ENCODE measurements at regions not wholly inside any gene's neighbourhood (a gene's known extent, or its start where the extent isn't known, plus 50 kb on each side); places are given as distances from the start of the nearest gene placed in this dataset.

DNA sequence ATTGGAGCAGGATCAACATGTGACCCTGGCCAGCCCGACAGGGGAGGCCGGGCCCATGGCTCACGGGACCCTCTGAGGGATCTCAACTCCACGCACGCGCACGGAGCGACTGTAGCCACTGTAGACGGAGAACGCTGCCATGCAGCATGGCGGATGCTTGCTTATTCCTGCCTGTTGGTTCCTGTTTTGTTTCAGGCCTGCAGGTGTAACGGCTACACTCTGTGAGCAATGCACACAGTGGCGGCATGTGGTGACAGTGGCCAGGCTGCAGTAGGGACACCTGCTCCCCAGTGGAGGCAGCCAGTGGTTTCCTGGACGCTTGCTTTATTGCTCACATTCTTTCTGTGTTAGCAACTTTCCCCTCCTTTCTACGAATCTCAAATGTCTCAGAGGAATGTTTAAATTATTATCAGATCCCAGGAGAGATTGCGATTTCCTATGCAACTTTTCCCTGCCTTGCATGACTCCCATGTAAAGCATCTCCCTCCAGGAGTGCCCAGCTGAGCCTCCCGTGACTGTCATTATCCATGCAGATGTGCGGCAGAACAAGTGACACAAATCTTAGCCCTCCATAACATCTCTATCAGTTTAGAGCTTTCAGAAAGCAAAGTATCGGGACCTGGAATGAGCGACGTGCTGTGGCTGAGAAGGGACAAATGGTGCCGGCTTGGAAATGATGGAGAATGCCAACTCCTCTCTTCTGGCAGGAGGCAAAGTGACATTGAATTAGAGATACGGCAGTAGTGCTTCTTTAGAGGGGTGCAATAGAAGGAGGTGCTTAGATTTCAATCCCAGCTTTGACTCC is 209.7 kb downstream of the ASB1 start:
- H3K27ac ChIP-seq (ENCODE audit: low read depth, low read length, poor library complexity, severe bottlenecking): no peak overlapping the region
- ChIA-PET POLR2A (interaction anchor here (0.6 kb wide), 1 partner anchor 17 kb away, joined by 4 read pairs; no protein-coding TSS in a partner anchor), CTCF (ENCODE audit: unreplicated experiment) (no interaction called here)
- no peaks in the 10 kb centered on the region for H3K9me3 ChIP-seq (ENCODE audit: low read length)
- no peaks in the 10 kb centered on the region for H3K9me2 ChIP-seq (ENCODE audit: insufficient read depth, low read length)
- H3K4me3 ChIP-seq (ENCODE audit: low read depth, low read length, poor library complexity, severe bottlenecking): no peak overlapping the region
- H2AFZ ChIP-seq (ENCODE audit: low read length): no peak overlapping the region
- no peaks in the 10 kb centered on the region for H4K20me1 ChIP-seq (ENCODE audit: insufficient read depth, low read length)
- H3K4me2 ChIP-seq (ENCODE audit: low read length): no peak overlapping the region
- DNase-seq (ENCODE audit: low spot score): no peak
- no TSS peak for BruUV-seq (replicated peaks)
- H3K79me2 ChIP-seq (ENCODE audit: insufficient read depth, low read depth, low read length): no peaks in the 10 kb centered on the region
- intact Hi-C loops (cut with micrococcal nuclease; ENCODE audit: unreplicated experiment): no loop called here
- no peaks in the 10 kb centered on the region for H3K4me1 ChIP-seq (ENCODE audit: insufficient read depth, low read length, poor library complexity, severe bottlenecking)
- TF ChIP-seq, protein P1, sequence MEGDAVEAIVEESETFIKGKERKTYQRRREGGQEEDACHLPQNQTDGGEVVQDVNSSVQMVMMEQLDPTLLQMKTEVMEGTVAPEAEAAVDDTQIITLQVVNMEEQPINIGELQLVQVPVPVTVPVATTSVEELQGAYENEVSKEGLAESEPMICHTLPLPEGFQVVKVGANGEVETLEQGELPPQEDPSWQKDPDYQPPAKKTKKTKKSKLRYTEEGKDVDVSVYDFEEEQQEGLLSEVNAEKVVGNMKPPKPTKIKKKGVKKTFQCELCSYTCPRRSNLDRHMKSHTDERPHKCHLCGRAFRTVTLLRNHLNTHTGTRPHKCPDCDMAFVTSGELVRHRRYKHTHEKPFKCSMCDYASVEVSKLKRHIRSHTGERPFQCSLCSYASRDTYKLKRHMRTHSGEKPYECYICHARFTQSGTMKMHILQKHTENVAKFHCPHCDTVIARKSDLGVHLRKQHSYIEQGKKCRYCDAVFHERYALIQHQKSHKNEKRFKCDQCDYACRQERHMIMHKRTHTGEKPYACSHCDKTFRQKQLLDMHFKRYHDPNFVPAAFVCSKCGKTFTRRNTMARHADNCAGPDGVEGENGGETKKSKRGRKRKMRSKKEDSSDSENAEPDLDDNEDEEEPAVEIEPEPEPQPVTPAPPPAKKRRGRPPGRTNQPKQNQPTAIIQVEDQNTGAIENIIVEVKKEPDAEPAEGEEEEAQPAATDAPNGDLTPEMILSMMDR (conservative IDR thresholded peaks at IDR 0.05; ENCODE audit: low read length): no peak
- TF ChIP-seq EZH2phosphoT487 (IDR thresholded peaks at IDR 0.05; ENCODE audit: borderline replicate concordance, low read depth, low read length): no peak
- H3K36me3 ChIP-seq (ENCODE audit: insufficient read depth, low read length): no peaks in the 10 kb centered on the region

DNA sequence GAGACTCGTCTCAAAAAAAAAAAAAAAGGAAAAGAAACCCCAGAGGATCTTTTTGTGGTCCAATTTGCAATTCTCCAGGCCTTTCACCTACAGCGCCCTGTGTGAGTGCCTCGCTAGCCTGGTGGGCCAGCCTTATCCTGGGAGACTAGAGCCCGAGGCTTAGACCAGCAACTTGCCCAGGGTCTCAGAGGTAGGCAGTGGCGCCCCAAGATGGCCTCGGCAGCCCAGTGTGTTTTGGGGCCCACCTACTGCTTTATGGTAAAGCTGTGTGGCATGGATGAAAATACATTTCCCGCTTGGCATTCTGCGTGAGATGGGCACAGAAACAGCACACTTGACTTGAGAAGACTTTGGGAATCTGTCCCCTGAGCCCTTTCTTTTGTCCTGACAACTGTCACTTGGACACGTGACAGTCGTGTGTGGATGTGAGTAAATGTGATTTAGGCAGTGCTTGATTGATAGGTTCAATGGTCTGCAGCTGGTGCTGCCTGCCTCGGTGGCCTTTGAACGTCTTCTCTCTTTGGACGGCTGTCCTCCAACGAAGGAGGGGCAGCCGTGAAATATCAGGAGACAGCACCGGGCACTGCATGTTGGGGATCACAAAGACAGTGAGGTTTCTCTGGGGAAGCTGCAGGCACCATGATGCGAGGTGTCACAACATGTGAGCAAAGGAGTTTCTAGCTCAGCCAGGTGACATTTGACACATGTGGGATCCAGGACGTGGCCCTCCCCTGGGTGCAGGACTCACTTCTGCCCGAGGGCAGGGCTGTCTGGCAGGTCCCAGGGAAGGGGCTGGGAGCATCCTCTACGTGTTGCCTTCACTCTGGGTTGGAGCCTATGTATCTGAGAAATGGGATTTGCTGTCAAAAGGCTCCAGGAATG is 209.5 kb upstream of the TWIST2 start:
- CTCF ChIA-PET (ENCODE audit: unreplicated experiment): no interaction called here

More for the DNA sequence above, 209.5 kb upstream of the TWIST2 start:
- Histone ChIP-seq H2AFZ (ENCODE audit: low read length) (no peak overlapping the region), H3K9me3 (ENCODE audit: low read length) (no peaks in the 10 kb centered on the region), H4K20me1 (ENCODE audit: insufficient read depth, low read length) (no peaks in the 10 kb centered on the region), H3K36me3 (ENCODE audit: insufficient read depth, low read length) (no peaks in the 10 kb centered on the region), H3K27ac (ENCODE audit: low read depth, low read length, poor library complexity, severe bottlenecking) (no peak overlapping the region), H3K4me3 (ENCODE audit: low read depth, low read length, poor library complexity, severe bottlenecking) (no peak overlapping the region), H3K4me2 (ENCODE audit: low read length) (no peak overlapping the region), H3K4me1 (ENCODE audit: insufficient read depth, low read length, poor library complexity, severe bottlenecking) (no peaks in the 10 kb centered on the region), H3K9me2 (ENCODE audit: insufficient read depth, low read length) (no peaks in the 10 kb centered on the region), H3K79me2 (ENCODE audit: insufficient read depth, low read depth, low read length) (no peaks in the 10 kb centered on the region)
- TF ChIP-seq EZH2phosphoT487 (IDR thresholded peaks at IDR 0.05; ENCODE audit: borderline replicate concordance, low read depth, low read length): no peak
- TF ChIP-seq, protein P1 (conservative IDR thresholded peaks at IDR 0.05; ENCODE audit: low read length): no peak
- no TSS peak for BruUV-seq (replicated peaks)
- intact Hi-C loops (cut with micrococcal nuclease; ENCODE audit: unreplicated experiment): no loop called here
- POLR2A ChIA-PET: no interaction called here
- DNase-seq (ENCODE audit: low spot score): no peak

All from OCI-LY7 (cell line).